ENCODE measurements at regions not wholly inside any gene's neighbourhood (a gene's known extent, or its start where the extent isn't known, plus 50 kb on each side); places are given as distances from the start of the nearest gene placed in this dataset.
"Not testable (repeated sequence)": the region's sequence is repeated elsewhere in the genome, so short reads cannot be mapped to it uniquely, and the experiment has no call there.

GRCh38 chr12:31882682-31883081 is 76.5 kb upstream of the RESF1 start:
- H3K9me3 Mint-ChIP-seq (ENCODE audit: insufficient read depth) = peaks cover 38% of the 10 kb centered on the region
- H3K27me3 Mint-ChIP-seq (ENCODE audit: low read depth); DNase-seq; H3K4me3 Mint-ChIP-seq; CTCF ChIA-PET; H3K27ac Mint-ChIP-seq; ATAC-seq: not testable (repeated sequence)
- peaks cover 12% of the 10 kb centered on the region for H3K4me1 Mint-ChIP-seq (ENCODE audit: low read depth)
- POLR2A ChIA-PET = interaction anchor here (1.0 kb wide), 1 partner anchor 78 kb away, joined by 3 read pairs; no protein-coding TSS in a partner anchor
- peaks cover 47% of the 10 kb centered on the region for H3K36me3 Mint-ChIP-seq (ENCODE audit: low read depth)

- Mint-ChIP-seq H3K36me3 (ENCODE audit: low read depth) (peaks cover 38% of the 10 kb centered on the region), H3K27me3 (ENCODE audit: low read depth) (no peaks in the 10 kb centered on the region), H3K27ac (no peak overlapping the region), H3K4me1 (ENCODE audit: low read depth) (peaks cover 12% of the 10 kb centered on the region), H3K9me3 (ENCODE audit: insufficient read depth) (peaks cover 22% of the 10 kb centered on the region), H3K4me3 (no peak overlapping the region)
- POLR2A ChIA-PET = interaction anchor here (1.1 kb wide), 1 partner anchor 14 kb away, joined by 3 read pairs; no protein-coding TSS in a partner anchor
- CTCF ChIA-PET = interaction anchor here (1.4 kb wide), 1 partner anchor 16 kb away, joined by 6 read pairs; no protein-coding TSS in a partner anchor
- ATAC-seq = no peak
- no peak for DNase-seq
Observed at GRCh38 chr12:31880340-31880739, 78.9 kb upstream of the RESF1 start.

- H3K27ac Mint-ChIP-seq = no peak overlapping the region
- peaks cover 24% of the 10 kb centered on the region for H3K4me1 Mint-ChIP-seq (ENCODE audit: low read depth)
- POLR2A ChIA-PET = interaction anchor here (1.6 kb wide), 1 partner anchor 82 kb away, joined by 4 read pairs; no protein-coding TSS in a partner anchor
Observed at GRCh38 chr12:31877884-31878283, 81.3 kb upstream of the RESF1 start.

GRCh38 chr12:31876568-31877424 is 82.4 kb upstream of the RESF1 start:
- no peak for DNase-seq
- H3K9me3 Mint-ChIP-seq (ENCODE audit: insufficient read depth) = peaks cover 20% of the 10 kb centered on the region
- peak overlapping the region; percentile 64 for H3K27ac Mint-ChIP-seq
- POLR2A ChIA-PET = no interaction called here
- H3K27me3 Mint-ChIP-seq (ENCODE audit: low read depth) = no peaks in the 10 kb centered on the region
- no peak overlapping the region for H3K4me3 Mint-ChIP-seq
- ATAC-seq = no peak
- peaks cover 24% of the 10 kb centered on the region for H3K4me1 Mint-ChIP-seq (ENCODE audit: low read depth)
- CTCF ChIA-PET = no interaction called here
- H3K36me3 Mint-ChIP-seq (ENCODE audit: low read depth) = peaks cover 39% of the 10 kb centered on the region

More at GRCh38 chr12:31877884-31878283, 81.3 kb upstream of the RESF1 start:
- no peaks in the 10 kb centered on the region for H3K27me3 Mint-ChIP-seq (ENCODE audit: low read depth)
- no peak overlapping the region for H3K4me3 Mint-ChIP-seq
- peaks cover 13% of the 10 kb centered on the region for H3K9me3 Mint-ChIP-seq (ENCODE audit: insufficient read depth)
- no peak for ATAC-seq
- no peak for DNase-seq
- CTCF ChIA-PET = no interaction called here
- peaks cover 37% of the 10 kb centered on the region for H3K36me3 Mint-ChIP-seq (ENCODE audit: low read depth)

- POLR2A ChIA-PET = no interaction called here
- Mint-ChIP-seq H3K4me3 (no peak overlapping the region), H3K27ac (peak overlapping the region; percentile 93), H3K9me3 (ENCODE audit: insufficient read depth) (peaks cover 20% of the 10 kb centered on the region), H3K4me1 (ENCODE audit: low read depth) (peaks cover 24% of the 10 kb centered on the region), H3K27me3 (ENCODE audit: low read depth) (no peaks in the 10 kb centered on the region), H3K36me3 (ENCODE audit: low read depth) (peaks cover 39% of the 10 kb centered on the region)
- no peak for DNase-seq
- no peak for ATAC-seq
- CTCF ChIA-PET = interaction anchor here (0.8 kb wide), 1 partner anchor 223 kb away, joined by 3 read pairs; no protein-coding TSS in a partner anchor
Observed at GRCh38 chr12:31875609-31875964, 83.6 kb upstream of the RESF1 start.

GRCh38 chr12:31874961-31875608 is 84.1 kb upstream of the RESF1 start:
- ChIA-PET POLR2A (interaction anchor here (0.6 kb wide), 1 partner anchor 8 kb away, joined by 3 read pairs; no protein-coding TSS in a partner anchor), CTCF (interaction anchor here (0.8 kb wide), 1 partner anchor 222 kb away, joined by 3 read pairs; no protein-coding TSS in a partner anchor)
- no peaks in the 10 kb centered on the region for H3K27me3 Mint-ChIP-seq (ENCODE audit: low read depth)
- no peak overlapping the region for H3K4me3 Mint-ChIP-seq
- peaks cover 20% of the 10 kb centered on the region for H3K9me3 Mint-ChIP-seq (ENCODE audit: insufficient read depth)
- H3K36me3 Mint-ChIP-seq (ENCODE audit: low read depth) = peaks cover 39% of the 10 kb centered on the region
- H3K4me1 Mint-ChIP-seq (ENCODE audit: low read depth) = peaks cover 24% of the 10 kb centered on the region
- ATAC-seq = peak; percentile 79
- H3K27ac Mint-ChIP-seq = peak overlapping the region; percentile 93
- peak; percentile 56 for DNase-seq

GRCh38 chr12:31872831-31873604 is 86.2 kb upstream of the RESF1 start:
- Mint-ChIP-seq H3K36me3 (ENCODE audit: low read depth) (peaks cover 30% of the 10 kb centered on the region), H3K4me3 (no peak overlapping the region), H3K27ac (no peak overlapping the region), H3K27me3 (ENCODE audit: low read depth) (no peaks in the 10 kb centered on the region), H3K9me3 (ENCODE audit: insufficient read depth) (peaks cover 17% of the 10 kb centered on the region), H3K4me1 (ENCODE audit: low read depth) (peaks cover 24% of the 10 kb centered on the region)
- CTCF ChIA-PET = no interaction called here
- DNase-seq = no peak
- ATAC-seq = no peak
- POLR2A ChIA-PET = interaction anchor here (1.1 kb wide), 1 partner anchor 17 kb away, joined by 3 read pairs; no protein-coding TSS in a partner anchor

GRCh38 chr12:31869972-31870371 is 89.2 kb upstream of the RESF1 start:
- ATAC-seq (no peak), DNase-seq (no peak)
- H3K4me1 Mint-ChIP-seq (ENCODE audit: low read depth) = peaks cover 12% of the 10 kb centered on the region
- no peak overlapping the region for H3K4me3 Mint-ChIP-seq
- no peak overlapping the region for H3K27ac Mint-ChIP-seq
- no peaks in the 10 kb centered on the region for H3K27me3 Mint-ChIP-seq (ENCODE audit: low read depth)
- H3K9me3 Mint-ChIP-seq (ENCODE audit: insufficient read depth) = peaks cover 10% of the 10 kb centered on the region
- CTCF ChIA-PET = no interaction called here
- peaks cover 21% of the 10 kb centered on the region for H3K36me3 Mint-ChIP-seq (ENCODE audit: low read depth)
- POLR2A ChIA-PET = interaction anchor here (1.3 kb wide), 1 partner anchor 90 kb away, joined by 3 read pairs; no protein-coding TSS in a partner anchor

- CTCF ChIA-PET = interaction anchor here (0.9 kb wide), 1 partner anchor 19 kb away, joined by 3 read pairs; no protein-coding TSS in a partner anchor
- peaks cover 4% of the 10 kb centered on the region for H3K4me1 Mint-ChIP-seq (ENCODE audit: low read depth)
- H3K27me3 Mint-ChIP-seq (ENCODE audit: low read depth) = no peaks in the 10 kb centered on the region
Observed at GRCh38 chr12:31868965-31869364, 90.2 kb upstream of the RESF1 start.

GRCh38 chr12:31867292-31867691 is 91.9 kb upstream of the RESF1 start:
- POLR2A ChIA-PET = interaction anchor here (1.7 kb wide), 1 partner anchor 8 kb away, joined by 3 read pairs; no protein-coding TSS in a partner anchor

More at GRCh38 chr12:31868965-31869364, 90.2 kb upstream of the RESF1 start:
- DNase-seq (no peak), ATAC-seq (no peak)
- H3K27ac Mint-ChIP-seq = no peak overlapping the region
- POLR2A ChIA-PET = interaction anchor here (0.6 to 1.3 kb wide), 3 partner anchors 60 to 873 kb away, joined by 3 to 4 read pairs (median 3); no protein-coding TSS in a partner anchor
- H3K36me3 Mint-ChIP-seq (ENCODE audit: low read depth) = peaks cover 16% of the 10 kb centered on the region
- H3K9me3 Mint-ChIP-seq (ENCODE audit: insufficient read depth) = peaks cover 14% of the 10 kb centered on the region
- no peak overlapping the region for H3K4me3 Mint-ChIP-seq

GRCh38 chr12:31866523-31866922 is 92.7 kb upstream of the RESF1 start:
- Mint-ChIP-seq H3K9me3 (ENCODE audit: insufficient read depth) (peaks cover 10% of the 10 kb centered on the region), H3K4me3 (no peak overlapping the region), H3K27ac (no peak overlapping the region), H3K27me3 (ENCODE audit: low read depth) (no peaks in the 10 kb centered on the region), H3K4me1 (ENCODE audit: low read depth) (peaks cover 4% of the 10 kb centered on the region), H3K36me3 (ENCODE audit: low read depth) (peaks cover 10% of the 10 kb centered on the region)
- no peak for DNase-seq
- CTCF ChIA-PET = no interaction called here
- POLR2A ChIA-PET = interaction anchor here (1.7 kb wide), 1 partner anchor 9 kb away, joined by 3 read pairs; no protein-coding TSS in a partner anchor
- ATAC-seq = no peak

More at GRCh38 chr12:31867292-31867691, 91.9 kb upstream of the RESF1 start:
- Mint-ChIP-seq H3K4me3 (no peak overlapping the region), H3K36me3 (ENCODE audit: low read depth) (peaks cover 9% of the 10 kb centered on the region), H3K27ac (no peak overlapping the region), H3K27me3 (ENCODE audit: low read depth) (no peaks in the 10 kb centered on the region), H3K4me1 (ENCODE audit: low read depth) (peaks cover 4% of the 10 kb centered on the region), H3K9me3 (ENCODE audit: insufficient read depth) (peaks cover 12% of the 10 kb centered on the region)
- CTCF ChIA-PET = no interaction called here
- DNase-seq = no peak
- no peak for ATAC-seq
